Prostate gland (tissue), 2 donors: ENCODE measurements at regions not wholly inside any gene's neighbourhood (a gene's known extent, or its start where the extent isn't known, plus 50 kb on each side); places are given as distances from the start of the nearest gene placed in this dataset.

ENCODE experiments used
- POLR2A ChIP-seq: fragments of 450-650 bp; IDR thresholded peaks from one replicate; pipeline ENCODE4 v1.6.1; 2016; ENCODE audit warnings: antibody characterized with exemption, mild to moderate bottlenecking
- POLR2AphosphoS5 ChIP-seq: sonication (generic); formaldehyde crosslinking; IDR thresholded peaks from one replicate; pipeline ENCODE4 v1.6.1; 2017; ENCODE audit warnings: antibody characterized with exemption
- TF ChIP-seq, protein P1 (sequence below), 4 experiments: fragments of 200-600 bp in 2 of 4; fragments of 450-650 bp in 2 of 4; sonication (generic) in 2 of 4; IDR thresholded peaks; 1 replicate in 3 of 4; 2 replicates in 1 of 4; pipeline ENCODE4 v1.5.1; 2016 to 2019; ENCODE audit warnings: antibody characterized with exemption in 4 of 4, mild to moderate bottlenecking in 2 of 4, moderate library complexity in 2 of 4

- TF ChIP-seq POLR2AphosphoS5, result no peak
- TF ChIP-seq, protein P1, sequence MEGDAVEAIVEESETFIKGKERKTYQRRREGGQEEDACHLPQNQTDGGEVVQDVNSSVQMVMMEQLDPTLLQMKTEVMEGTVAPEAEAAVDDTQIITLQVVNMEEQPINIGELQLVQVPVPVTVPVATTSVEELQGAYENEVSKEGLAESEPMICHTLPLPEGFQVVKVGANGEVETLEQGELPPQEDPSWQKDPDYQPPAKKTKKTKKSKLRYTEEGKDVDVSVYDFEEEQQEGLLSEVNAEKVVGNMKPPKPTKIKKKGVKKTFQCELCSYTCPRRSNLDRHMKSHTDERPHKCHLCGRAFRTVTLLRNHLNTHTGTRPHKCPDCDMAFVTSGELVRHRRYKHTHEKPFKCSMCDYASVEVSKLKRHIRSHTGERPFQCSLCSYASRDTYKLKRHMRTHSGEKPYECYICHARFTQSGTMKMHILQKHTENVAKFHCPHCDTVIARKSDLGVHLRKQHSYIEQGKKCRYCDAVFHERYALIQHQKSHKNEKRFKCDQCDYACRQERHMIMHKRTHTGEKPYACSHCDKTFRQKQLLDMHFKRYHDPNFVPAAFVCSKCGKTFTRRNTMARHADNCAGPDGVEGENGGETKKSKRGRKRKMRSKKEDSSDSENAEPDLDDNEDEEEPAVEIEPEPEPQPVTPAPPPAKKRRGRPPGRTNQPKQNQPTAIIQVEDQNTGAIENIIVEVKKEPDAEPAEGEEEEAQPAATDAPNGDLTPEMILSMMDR (IDR thresholded peaks at IDR 0.05), result no peak
- TF ChIP-seq POLR2A, result no peak
Measured at GRCh38 chr10:35808344-35808743, 166.2 kb upstream of the FZD8 start.
